ENCODE measurements at regions not wholly inside any gene's neighbourhood (a gene's known extent, or its start where the extent isn't known, plus 50 kb on each side); places are given as distances from the start of the nearest gene placed in this dataset.
"Not testable (repeated sequence)": the region's sequence is repeated elsewhere in the genome, so short reads cannot be mapped to it uniquely, and the experiment has no call there.

GRCh38 chr1:223903221-223903620, 57.5 kb upstream of the TP53BP2 start:
- H3K27me3 ChIP-seq (ENCODE audit: control insufficient read depth in 1 of 2, insufficient read depth in 2 of 2, low read length in 2 of 2); H3K4me1 ChIP-seq (ENCODE audit: control insufficient read depth, insufficient read depth, low read length); H3K9ac ChIP-seq (ENCODE audit: low read length in 2 of 2); H3K9me3 ChIP-seq (ENCODE audit: control insufficient read depth in 2 of 2, low read length in 2 of 2); H3K27ac ChIP-seq (ENCODE audit: low read length); H3K4me3 ChIP-seq (ENCODE audit: low read length in 2 of 2); H3K36me3 ChIP-seq (ENCODE audit: control insufficient read depth in 2 of 2, insufficient read depth in 2 of 2, low read length in 2 of 2): not testable (repeated sequence)

DNA sequence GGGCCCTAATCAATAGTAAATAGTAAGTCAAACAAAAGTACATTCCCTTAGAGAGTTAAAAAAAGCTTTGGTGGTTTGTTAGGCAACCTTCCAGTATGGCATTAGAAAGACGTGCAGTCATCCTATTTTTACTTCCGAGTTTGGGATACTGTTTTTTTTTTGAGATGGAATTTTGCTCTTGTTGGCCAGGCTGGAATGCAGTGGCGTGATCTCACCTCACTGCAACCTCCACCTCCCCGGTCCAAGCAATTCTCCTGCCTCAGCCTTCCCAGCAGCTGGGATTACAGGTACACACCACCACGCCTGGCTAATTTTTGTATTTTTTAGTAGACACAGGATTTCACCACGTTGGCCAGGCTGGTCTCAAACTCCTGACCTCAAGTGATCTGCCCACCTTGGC, 54.0 kb upstream of the TP53BP2 start:
- not testable (repeated sequence) for H3K9me3 ChIP-seq (ENCODE audit: control insufficient read depth in 2 of 2, low read length in 2 of 2); H3K4me3 ChIP-seq (ENCODE audit: low read length in 2 of 2); H3K36me3 ChIP-seq (ENCODE audit: control insufficient read depth in 2 of 2, insufficient read depth in 2 of 2, low read length in 2 of 2); H3K9ac ChIP-seq (ENCODE audit: low read length in 2 of 2); H3K4me1 ChIP-seq (ENCODE audit: control insufficient read depth, insufficient read depth, low read length); H3K27me3 ChIP-seq (ENCODE audit: control insufficient read depth in 1 of 2, insufficient read depth in 2 of 2, low read length in 2 of 2); H3K27ac ChIP-seq (ENCODE audit: low read length)

DNA sequence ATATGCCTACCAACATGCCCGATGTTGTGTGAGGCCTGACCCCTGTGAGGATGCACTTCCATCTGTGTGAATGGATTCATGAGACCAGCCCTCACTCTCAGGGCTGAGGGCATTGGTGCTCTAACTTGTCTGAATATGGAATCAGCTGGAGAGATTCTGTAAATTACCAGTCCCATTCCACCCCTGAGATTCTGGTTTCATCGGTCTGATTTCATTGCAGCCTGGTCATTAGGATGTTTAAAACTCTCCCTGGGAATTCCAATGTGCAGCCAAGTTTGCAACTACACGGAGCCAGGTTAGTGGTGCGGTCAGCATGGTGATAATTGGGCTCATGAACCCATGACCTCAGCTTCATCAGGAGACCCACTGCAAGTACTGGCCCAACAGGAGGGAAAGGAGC, 51.4 kb upstream of the TP53BP2 start:
- not testable (repeated sequence) for H3K9me3 ChIP-seq (ENCODE audit: control insufficient read depth in 2 of 2, low read length in 2 of 2); H3K4me1 ChIP-seq (ENCODE audit: control insufficient read depth, insufficient read depth, low read length); H3K4me3 ChIP-seq (ENCODE audit: low read length in 2 of 2); H3K9ac ChIP-seq (ENCODE audit: low read length in 2 of 2); H3K27me3 ChIP-seq (ENCODE audit: control insufficient read depth in 1 of 2, insufficient read depth in 2 of 2, low read length in 2 of 2); H3K27ac ChIP-seq (ENCODE audit: low read length); H3K36me3 ChIP-seq (ENCODE audit: control insufficient read depth in 2 of 2, insufficient read depth in 2 of 2, low read length in 2 of 2)

- H3K36me3 ChIP-seq (ENCODE audit: control insufficient read depth in 2 of 2, insufficient read depth in 2 of 2, low read length in 2 of 2); H3K27me3 ChIP-seq (ENCODE audit: control insufficient read depth in 1 of 2, insufficient read depth in 2 of 2, low read length in 2 of 2); H3K9ac ChIP-seq (ENCODE audit: low read length in 2 of 2); H3K9me3 ChIP-seq (ENCODE audit: control insufficient read depth in 2 of 2, low read length in 2 of 2); H3K27ac ChIP-seq (ENCODE audit: low read length); H3K4me1 ChIP-seq (ENCODE audit: control insufficient read depth, insufficient read depth, low read length); H3K4me3 ChIP-seq (ENCODE audit: low read length in 2 of 2): not testable (repeated sequence)
Measured at GRCh38 chr1:223895950-223896349, 50.2 kb upstream of the TP53BP2 start.

Measured in stomach smooth muscle (tissue), 2 donors.